ENCODE measurements at regions not wholly inside any gene's neighbourhood (a gene's known extent, or its start where the extent isn't known, plus 50 kb on each side); places are given as distances from the start of the nearest gene placed in this dataset.

- Mint-ChIP-seq H3K27ac (no peak overlapping the region), H3K4me3 (no peak overlapping the region), H3K4me1 (peaks cover 5% of the 10 kb centered on the region), H3K36me3 (ENCODE audit: low read depth) (no peaks in the 10 kb centered on the region), H3K27me3 (ENCODE audit: low read depth) (no peaks in the 10 kb centered on the region), H3K9me3 (no peaks in the 10 kb centered on the region)
- TF ChIP-seq, protein P1, sequence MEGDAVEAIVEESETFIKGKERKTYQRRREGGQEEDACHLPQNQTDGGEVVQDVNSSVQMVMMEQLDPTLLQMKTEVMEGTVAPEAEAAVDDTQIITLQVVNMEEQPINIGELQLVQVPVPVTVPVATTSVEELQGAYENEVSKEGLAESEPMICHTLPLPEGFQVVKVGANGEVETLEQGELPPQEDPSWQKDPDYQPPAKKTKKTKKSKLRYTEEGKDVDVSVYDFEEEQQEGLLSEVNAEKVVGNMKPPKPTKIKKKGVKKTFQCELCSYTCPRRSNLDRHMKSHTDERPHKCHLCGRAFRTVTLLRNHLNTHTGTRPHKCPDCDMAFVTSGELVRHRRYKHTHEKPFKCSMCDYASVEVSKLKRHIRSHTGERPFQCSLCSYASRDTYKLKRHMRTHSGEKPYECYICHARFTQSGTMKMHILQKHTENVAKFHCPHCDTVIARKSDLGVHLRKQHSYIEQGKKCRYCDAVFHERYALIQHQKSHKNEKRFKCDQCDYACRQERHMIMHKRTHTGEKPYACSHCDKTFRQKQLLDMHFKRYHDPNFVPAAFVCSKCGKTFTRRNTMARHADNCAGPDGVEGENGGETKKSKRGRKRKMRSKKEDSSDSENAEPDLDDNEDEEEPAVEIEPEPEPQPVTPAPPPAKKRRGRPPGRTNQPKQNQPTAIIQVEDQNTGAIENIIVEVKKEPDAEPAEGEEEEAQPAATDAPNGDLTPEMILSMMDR (IDR thresholded peaks at IDR 0.05; ENCODE audit: unreplicated experiment in 3 of 3), result no peak
Observed at GRCh38 chr3:170636400-170636973, 50.6 kb upstream of the SLC7A14 start.
